ENCODE measurements at regions not wholly inside any gene's neighbourhood (a gene's known extent, or its start where the extent isn't known, plus 50 kb on each side); places are given as distances from the start of the nearest gene placed in this dataset.

- Mint-ChIP-seq H3K27ac (no peak overlapping the region), H3K27me3 (ENCODE audit: low read depth) (no peaks in the 10 kb centered on the region), H3K4me3 (no peak overlapping the region), H3K9me3 (peaks cover 39 to 50% of the 10 kb centered on the region in 2 experiments), H3K4me1 (no peaks in the 10 kb centered on the region), H3K36me3 (ENCODE audit: insufficient read depth in 1 of 3, low read depth in 3 of 3) (peaks cover 4 to 35% (median 7%) of the 10 kb centered on the region in 3 experiments; a peak in 6 of 7 replicates)
- Histone ChIP-seq H3K9me3 (ENCODE audit: control insufficient read depth, low read depth, low read length) (no peaks in the 10 kb centered on the region), H2BK12ac (ENCODE audit: insufficient read length, low read depth, low read length) (no peak overlapping the region), H3K4ac (ENCODE audit: low read depth, low read length) (no peak overlapping the region), H4K8ac (replicated peaks; ENCODE audit: insufficient read length, low read depth, low read length) (no peak overlapping the region), H4K91ac (ENCODE audit: insufficient read length, low read depth, low read length) (no peak overlapping the region), H2BK15ac (ENCODE audit: low read depth, low read length) (no peak overlapping the region), H3K27me3 (ENCODE audit: insufficient read depth, low read length) (no peaks in the 10 kb centered on the region), H3K23me2 (ENCODE audit: insufficient read length, low read depth, low read length, poor library complexity, severe bottlenecking) (no peaks in the 10 kb centered on the region), H3K4me2 (ENCODE audit: insufficient read depth, insufficient read length, low read length) (no peak overlapping the region), H2BK5ac (ENCODE audit: insufficient read length, low read length) (no peak overlapping the region), H3K23ac (ENCODE audit: insufficient read length, low read depth, low read length) (no peak overlapping the region), H2BK20ac (ENCODE audit: low read depth, low read length, poor library complexity, severe bottlenecking) (no peak overlapping the region), H3K4me1 (ENCODE audit: insufficient read depth, low read length) (no peaks in the 10 kb centered on the region), H3T11ph (ENCODE audit: low read length) (no peak overlapping the region), H3K9ac (ENCODE audit: extremely low read depth, insufficient read length, low read length) (no peak overlapping the region), H3K79me2 (ENCODE audit: insufficient read depth, low read length) (no peaks in the 10 kb centered on the region), H3K79me1 (ENCODE audit: insufficient read depth, low read depth, low read length, poor library complexity, severe bottlenecking) (no peaks in the 10 kb centered on the region), H3K56ac (ENCODE audit: insufficient read length, low read depth, low read length) (no peak overlapping the region), H3K18ac (ENCODE audit: insufficient read length, low read depth, low read length) (no peak overlapping the region), H2BK120ac (ENCODE audit: low read depth, low read length, poor library complexity, severe bottlenecking) (no peak overlapping the region), H4K20me1 (ENCODE audit: control insufficient read depth, insufficient read depth, insufficient read length) (no peaks in the 10 kb centered on the region), H3K14ac (ENCODE audit: insufficient read depth, low read length) (no peak overlapping the region), H2AK5ac (ENCODE audit: insufficient read length, low read length) (no peak overlapping the region), H4K5ac (ENCODE audit: insufficient read length, low read depth, low read length) (no peak overlapping the region), H2AFZ (ENCODE audit: low read length) (no peak overlapping the region), H3K27ac (ENCODE audit: insufficient read length, low read depth, low read length) (no peak overlapping the region)
- WGBS (ENCODE audit: extremely low coverage, insufficient read length, low lambda C conversion rate) = no CpG with 5 or more reads among the region's 3 CpGs
- DNase-seq = no peak
- TF ChIP-seq CTCF (conservative IDR thresholded peaks at IDR 0.05) = no peak
These were observed 198.8 kb upstream of the RGPD4 start for GRCh38 chr2:107627926-107628325.

All from H9 (cell line).